ENCODE measurements at regions not wholly inside any gene's neighbourhood (a gene's known extent, or its start where the extent isn't known, plus 50 kb on each side); places are given as distances from the start of the nearest gene placed in this dataset.
"Not testable (repeated sequence)": the region's sequence is repeated elsewhere in the genome, so short reads cannot be mapped to it uniquely, and the experiment has no call there.

DNA sequence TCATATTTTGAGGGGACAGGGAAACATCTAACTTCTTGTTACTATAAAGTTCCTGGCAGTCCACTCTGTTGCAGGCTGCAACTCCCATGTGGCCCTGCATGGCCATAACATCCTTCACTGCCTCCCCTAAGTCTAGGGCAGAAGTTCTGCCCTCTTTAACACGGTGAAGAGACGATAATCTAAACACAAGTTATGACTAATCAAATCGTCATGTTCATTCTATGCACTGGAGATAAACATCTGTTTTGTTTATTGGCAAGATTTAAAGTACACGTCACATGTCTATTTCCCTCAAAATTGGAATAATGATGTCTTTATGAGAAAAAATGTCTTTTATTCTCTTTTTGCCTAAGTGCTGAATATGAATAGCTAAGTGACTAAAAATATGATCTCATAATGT is 1629.4 kb downstream of the PCDH9 start:
- ATAC-seq (ENCODE audit: poor library complexity) = no peak
- intact Hi-C loops (cut with DNase I) = no loop called here
- no peak for DNase-seq

GRCh38 chr13:65597839-65598818 is 1632.0 kb downstream of the PCDH9 start:
- DNase-seq = no peak
- intact Hi-C loops (cut with DNase I) = no loop called here
- ATAC-seq (ENCODE audit: poor library complexity) = peak; percentile 49

GRCh38 chr13:65595916-65596315 is 1634.2 kb downstream of the PCDH9 start:
- no peak for ATAC-seq (ENCODE audit: poor library complexity)
- intact Hi-C loops (cut with DNase I) = no loop called here

DNA sequence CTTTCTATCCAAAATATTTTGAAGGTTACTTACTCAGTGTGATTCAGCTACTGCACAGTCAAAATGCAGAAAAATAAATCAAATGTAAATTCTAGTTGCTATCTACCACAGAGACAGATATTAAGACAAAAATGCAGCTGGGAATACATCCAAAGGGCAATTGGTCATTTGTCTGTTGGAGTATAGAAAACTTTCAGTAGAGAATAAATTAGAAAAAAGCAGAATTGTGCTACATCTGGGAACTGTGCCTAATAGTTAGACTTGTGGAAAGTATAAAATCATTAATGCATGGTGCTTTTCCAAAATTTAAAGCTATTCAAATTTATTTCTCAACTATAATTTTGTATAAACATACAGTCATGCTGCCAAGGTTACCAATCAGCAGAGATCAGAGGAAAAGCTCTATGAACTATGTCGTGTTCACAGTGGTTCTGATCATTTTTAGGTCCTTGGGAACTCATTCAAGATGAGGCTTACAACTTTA is 1635.8 kb downstream of the PCDH9 start:
- no peak for ATAC-seq (ENCODE audit: poor library complexity)
- no peak for DNase-seq
- intact Hi-C loops (cut with DNase I) = no loop called here

More at GRCh38 chr13:65595916-65596315, 1634.2 kb downstream of the PCDH9 start:
- no peak for DNase-seq

GRCh38 chr13:65593298-65593874 is 1636.8 kb downstream of the PCDH9 start:
- DNase-seq = no peak
- intact Hi-C loops (cut with DNase I) = no loop called here
- ATAC-seq (ENCODE audit: poor library complexity) = no peak

- intact Hi-C loops (cut with DNase I) = no loop called here
- DNase-seq = no peak
- no peak for ATAC-seq (ENCODE audit: poor library complexity)
Observed at GRCh38 chr13:65592731-65593130, 1637.4 kb downstream of the PCDH9 start.

DNA sequence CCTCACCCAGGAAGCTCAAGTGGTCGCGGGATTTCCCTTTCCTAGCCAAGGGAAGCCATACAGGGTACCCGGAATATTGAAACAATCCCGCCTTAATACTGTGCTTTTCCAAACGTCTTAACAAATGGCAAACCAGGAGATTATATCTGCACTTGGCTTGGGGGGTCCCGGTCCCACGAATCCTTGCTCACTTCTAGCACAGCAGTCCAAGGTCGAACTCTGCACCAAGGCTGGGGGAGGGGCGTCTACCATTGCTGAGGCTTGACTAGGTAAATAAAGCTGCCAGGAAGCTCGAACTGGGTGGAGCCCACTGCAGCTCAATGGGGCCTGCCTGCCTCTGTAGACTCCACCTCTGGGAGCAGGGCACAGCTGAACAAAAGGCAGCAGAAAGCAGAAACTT is 1644.8 kb downstream of the PCDH9 start:
- intact Hi-C loops (cut with DNase I) = no loop called here
- ATAC-seq (ENCODE audit: poor library complexity) (no peak), DNase-seq (no peak)

- ATAC-seq (ENCODE audit: poor library complexity) (no peak), DNase-seq (no peak)
- intact Hi-C loops (cut with DNase I) = no loop called here
Observed at GRCh38 chr13:65584126-65584525, 1646.0 kb downstream of the PCDH9 start.

DNA sequence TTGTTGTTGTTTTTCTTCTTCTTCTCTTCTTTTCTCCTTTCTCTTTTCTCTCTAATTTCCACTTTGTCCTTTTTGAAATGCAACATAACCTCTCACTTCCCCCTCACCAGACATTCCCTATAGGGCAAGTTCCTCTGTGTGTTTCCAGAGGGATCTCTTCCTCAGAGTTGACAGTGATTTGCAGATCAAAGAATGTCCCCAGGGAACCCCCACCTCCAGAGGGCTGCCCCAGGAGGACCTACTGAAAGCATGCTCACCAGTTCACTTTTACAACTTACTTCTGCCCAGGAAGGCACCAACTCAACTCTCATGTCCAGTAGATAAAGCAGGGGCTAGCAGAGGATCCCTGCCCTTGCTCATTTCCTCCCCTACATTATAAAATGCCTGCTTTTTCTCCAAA is 1648.0 kb downstream of the PCDH9 start:
- DNase-seq = no peak
- ATAC-seq (ENCODE audit: poor library complexity) = no peak
- intact Hi-C loops (cut with DNase I) = no loop called here

GRCh38 chr13:65564561-65564960 is 1665.6 kb downstream of the PCDH9 start:
- ATAC-seq (ENCODE audit: poor library complexity); intact Hi-C loops (cut with DNase I); DNase-seq: not testable (repeated sequence)

- ATAC-seq (ENCODE audit: poor library complexity) (no peak), DNase-seq (no peak)
- intact Hi-C loops (cut with DNase I) = no loop called here
Observed at GRCh38 chr13:65562305-65562704, 1667.8 kb downstream of the PCDH9 start.

GRCh38 chr13:65560936-65561335 is 1669.2 kb downstream of the PCDH9 start:
- intact Hi-C loops (cut with DNase I) = no loop called here
- no peak for DNase-seq
- ATAC-seq (ENCODE audit: poor library complexity) = no peak

DNA sequence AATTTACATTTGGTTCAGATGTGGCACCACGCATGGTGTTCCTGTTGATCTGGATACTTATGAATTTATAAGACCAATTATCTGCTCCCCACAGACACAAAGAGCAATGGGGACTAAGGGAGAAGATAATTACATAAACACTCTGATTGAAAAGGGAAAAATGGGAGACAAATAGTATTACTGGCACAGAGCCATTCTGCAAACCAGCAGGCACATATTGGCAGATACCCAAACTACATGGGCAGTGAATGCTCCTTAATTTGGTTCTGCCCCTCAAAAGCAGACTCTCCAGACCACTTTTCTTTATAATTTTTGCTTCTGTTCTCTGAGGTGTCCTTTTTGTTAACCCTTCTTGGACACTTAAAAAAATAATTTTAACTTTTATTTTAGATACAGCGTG is 1674.2 kb downstream of the PCDH9 start:
- ATAC-seq (ENCODE audit: poor library complexity) (no peak), DNase-seq (no peak)
- intact Hi-C loops (cut with DNase I) = no loop called here

- DNase-seq (no peak), ATAC-seq (ENCODE audit: poor library complexity) (no peak)
- intact Hi-C loops (cut with DNase I) = no loop called here
Observed at GRCh38 chr13:65553096-65553727, 1676.9 kb downstream of the PCDH9 start.

- intact Hi-C loops (cut with DNase I) = no loop called here
- no peak for ATAC-seq (ENCODE audit: poor library complexity)
Observed at GRCh38 chr13:65551208-65551607, 1678.9 kb downstream of the PCDH9 start.

DNA sequence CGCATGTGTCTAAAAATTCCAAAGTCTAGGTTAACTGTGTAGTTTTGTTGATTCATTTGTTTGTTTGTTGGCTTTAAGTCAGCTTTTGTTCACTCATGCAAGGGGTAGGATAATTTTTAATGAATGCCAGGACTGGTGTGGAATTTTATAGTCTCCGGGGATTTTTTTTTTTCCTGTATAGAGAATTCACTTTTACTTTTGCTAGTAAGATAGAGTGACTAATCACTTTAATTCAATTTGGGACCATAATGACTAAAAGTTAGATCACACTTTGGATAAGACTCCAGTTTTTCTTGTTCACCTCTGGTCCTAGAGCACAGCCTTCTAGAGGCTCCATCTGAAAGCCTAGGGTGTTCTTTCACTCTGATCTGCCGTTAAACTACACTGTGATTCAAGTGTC is 1690.0 kb downstream of the PCDH9 start:
- intact Hi-C loops (cut with DNase I) = no loop called here
- no peak for ATAC-seq (ENCODE audit: poor library complexity)

More at GRCh38 chr13:65551208-65551607, 1678.9 kb downstream of the PCDH9 start:
- no peak for DNase-seq

GRCh38 chr13:65535370-65535769 is 1694.8 kb downstream of the PCDH9 start:
- intact Hi-C loops (cut with DNase I) = no loop called here
- ATAC-seq (ENCODE audit: poor library complexity) (no peak), DNase-seq (no peak)

More for the DNA sequence above, 1690.0 kb downstream of the PCDH9 start:
- no peak for DNase-seq

- ATAC-seq (ENCODE audit: poor library complexity) (no peak), DNase-seq (no peak)
- intact Hi-C loops (cut with DNase I) = no loop called here
Observed at GRCh38 chr13:65532231-65532630, 1697.9 kb downstream of the PCDH9 start.

- ATAC-seq (ENCODE audit: poor library complexity) (no peak), DNase-seq (no peak)
- intact Hi-C loops (cut with DNase I) = no loop called here
Observed at GRCh38 chr13:65530688-65531087, 1699.4 kb downstream of the PCDH9 start.
